Right lobe of liver (tissue), 4 donors: ENCODE measurements at regions not wholly inside any gene's neighbourhood (a gene's known extent, or its start where the extent isn't known, plus 50 kb on each side); places are given as distances from the start of the nearest gene placed in this dataset.

Source experiments
- POLR2A ChIP-seq: fragments of 450-650 bp; IDR thresholded peaks from one replicate; pipeline ENCODE4 v1.6.1; 2017; ENCODE audit warnings: antibody characterized with exemption, mild to moderate bottlenecking
- TF ChIP-seq, protein P1 (sequence below), 4 donors: fragments of 200-600 bp in 3 of 4; fragments of 450-650 bp in 1 of 4; IDR thresholded peaks; one replicate each; pipeline versions ENCODE4 v1.5.1 to v1.8.0; 2016 to 2022; ENCODE audit warnings: antibody characterized with exemption in 4 of 4, mild to moderate bottlenecking in 2 of 4
- donor health status: DM: no; HTN: no; CAD: no.
- donor health status: DM: no; HTN: no; CAD: no.
- donor health status: DM: no; HTN: yes; CAD: no.

GRCh38 chr2:9150568-9150900, 56.1 kb upstream of the ASAP2 start:
- TF ChIP-seq POLR2A: no peak
- TF ChIP-seq, protein P1, sequence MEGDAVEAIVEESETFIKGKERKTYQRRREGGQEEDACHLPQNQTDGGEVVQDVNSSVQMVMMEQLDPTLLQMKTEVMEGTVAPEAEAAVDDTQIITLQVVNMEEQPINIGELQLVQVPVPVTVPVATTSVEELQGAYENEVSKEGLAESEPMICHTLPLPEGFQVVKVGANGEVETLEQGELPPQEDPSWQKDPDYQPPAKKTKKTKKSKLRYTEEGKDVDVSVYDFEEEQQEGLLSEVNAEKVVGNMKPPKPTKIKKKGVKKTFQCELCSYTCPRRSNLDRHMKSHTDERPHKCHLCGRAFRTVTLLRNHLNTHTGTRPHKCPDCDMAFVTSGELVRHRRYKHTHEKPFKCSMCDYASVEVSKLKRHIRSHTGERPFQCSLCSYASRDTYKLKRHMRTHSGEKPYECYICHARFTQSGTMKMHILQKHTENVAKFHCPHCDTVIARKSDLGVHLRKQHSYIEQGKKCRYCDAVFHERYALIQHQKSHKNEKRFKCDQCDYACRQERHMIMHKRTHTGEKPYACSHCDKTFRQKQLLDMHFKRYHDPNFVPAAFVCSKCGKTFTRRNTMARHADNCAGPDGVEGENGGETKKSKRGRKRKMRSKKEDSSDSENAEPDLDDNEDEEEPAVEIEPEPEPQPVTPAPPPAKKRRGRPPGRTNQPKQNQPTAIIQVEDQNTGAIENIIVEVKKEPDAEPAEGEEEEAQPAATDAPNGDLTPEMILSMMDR (IDR thresholded peaks at IDR 0.05): no peak
